Fibroblast of lung (primary cell): ENCODE measurements at regions not wholly inside any gene's neighbourhood (a gene's known extent, or its start where the extent isn't known, plus 50 kb on each side); places are given as distances from the start of the nearest gene placed in this dataset.

Experiments used
- CTCF ChIP-seq, 2 donors: IDR thresholded peaks in 1 of 2; conservative IDR thresholded peaks in 1 of 2; 1 replicate in 1 of 2; 2 replicates in 1 of 2; pipeline ENCODE4 v1.5.1; 2011 to 2012; ENCODE audit warnings: low read length in 2 of 2, control low read depth in 1 of 2, inconsistent platforms in 1 of 2, low read depth in 1 of 2, mild to moderate bottlenecking in 1 of 2
- EZH2 ChIP-seq: IDR thresholded peaks from 2 replicates; pipeline ENCODE4 v1.5.1; 2012; ENCODE audit warnings: low read length, control low read depth, mild to moderate bottlenecking; ENCODE audit errors: missing control alignments

- no peak for TF ChIP-seq CTCF (conservative IDR thresholded peaks at IDR 0.05 in 1 of 2, IDR thresholded peaks at IDR 0.05 in 1 of 2; ENCODE audit: low read depth in 1 of 2, low read length in 2 of 2)
- no peak for TF ChIP-seq EZH2
Measured at GRCh38 chr5:118126159-118126558, 862.2 kb downstream of the DTWD2 start.
